Body of pancreas (tissue), 4 donors: ENCODE measurements at regions not wholly inside any gene's neighbourhood (a gene's known extent, or its start where the extent isn't known, plus 50 kb on each side); places are given as distances from the start of the nearest gene placed in this dataset.

Experiments
- ATAC-seq: fragments of 150-250 bp; one replicate; pipeline ENCODE4 v1.9.1; 2016
- DNase-seq, 4 donors: peaks; one replicate each; pipeline ENCODE4 v3.0.0-alpha.2; 2019
- H3K27ac ChIP-seq, 4 donors: fragments of 200-600 bp; sonication (generic); 1 replicate in 3 of 4; 2 replicates in 1 of 4; pipeline versions ENCODE4 v1.5.1 to v1.6.1; 2016 to 2019; ENCODE audit warnings: mild to moderate bottlenecking in 1 of 4, mixed read lengths in 1 of 4, moderate library complexity in 1 of 4
- H3K27me3 ChIP-seq, 2 donors: fragments of 200-600 bp; sonication (generic); one replicate each; pipeline ENCODE4 v1.6.0; 2016; ENCODE audit warnings: mild to moderate bottlenecking in 1 of 2
- H3K36me3 ChIP-seq, 2 donors: fragments of 200-600 bp; sonication (generic); replicated peaks in 1 of 2; 2 replicates each; pipeline ENCODE4 v1.5.1; 2016; ENCODE audit warnings: low read depth in 2 of 2; ENCODE audit not compliant: insufficient read depth in 1 of 2
- H3K4me1 ChIP-seq: fragments of 200-600 bp; sonication (generic); one replicate; pipeline ENCODE4 v1.6.0; 2016
- H3K4me3 ChIP-seq, 2 donors: fragments of 200-600 bp; sonication (generic); 1 replicate in 1 of 2; 2 replicates in 1 of 2; pipeline ENCODE4 v1.5.1; 2016 to 2019
- H3K9me3 ChIP-seq, 3 donors: fragments of 200-600 bp; sonication (generic); 1 replicate in 2 of 3; 2 replicates in 1 of 3; pipeline ENCODE4 v1.5.1; 2016
- CTCF ChIP-seq, 7 experiments: fragments of 450-650 bp in 4 of 7; fragments of 200-600 bp in 3 of 7; sonication (generic) in 3 of 7; IDR thresholded peaks; one replicate each; pipeline ENCODE4 v1.5.1; 2016 to 2019; ENCODE audit warnings: antibody characterized with exemption in 7 of 7
- POLR2A ChIP-seq, 3 donors: fragments of 450-650 bp; IDR thresholded peaks; one replicate each; pipeline ENCODE4 v1.6.1; 2016; ENCODE audit warnings: antibody characterized with exemption in 3 of 3, mild to moderate bottlenecking in 2 of 3
- WGBS, 2 donors: methylation state at CpG; one replicate each; pipeline ENCODE4 v1.1.5; 2017; 5-methylcytosine and 5-hydroxymethylcytosine counted together
- intact Hi-C: fragments of 100-400 bp; cut with DNase I; formaldehyde crosslinking; loops from one replicate; pipeline ENCODE4 v1.15.1; 2023

GRCh38 chr12:67757651-67758050 lies 109.1 kb downstream of the DYRK2 start:
- no peak overlapping the region for H3K27ac ChIP-seq
- no peaks in the 10 kb centered on the region for H3K9me3 ChIP-seq
- H3K27me3 ChIP-seq: no peaks in the 10 kb centered on the region
- DNase-seq: no peak
- no peak for TF ChIP-seq CTCF (IDR thresholded peaks at IDR 0.05)
- H3K4me3 ChIP-seq: no peak overlapping the region
- H3K36me3 ChIP-seq: no peaks in the 10 kb centered on the region
- 84 to 97% methylated on average over 2 of the region's 2 CpGs for WGBS, 2 donors
- intact Hi-C loops: no loop called here
- H3K4me1 ChIP-seq: peaks cover 11% of the 10 kb centered on the region
- no peak for ATAC-seq

- no peak for TF ChIP-seq POLR2A (IDR thresholded peaks at IDR 0.05)
- TF ChIP-seq CTCF (IDR thresholded peaks at IDR 0.05): no peak
- Histone ChIP-seq H3K4me3 (no peak overlapping the region), H3K27me3 (no peaks in the 10 kb centered on the region), H3K4me1 (peaks cover 11% of the 10 kb centered on the region), H3K27ac (no peak overlapping the region), H3K36me3 (no peaks in the 10 kb centered on the region), H3K9me3 (no peaks in the 10 kb centered on the region)
- no peak for ATAC-seq
- peak in 1 of 4 donors; percentile 5 for DNase-seq
- WGBS, 2 donors: 20 to 27% methylated on average over 2 of the region's 2 CpGs
- intact Hi-C loops: no loop called here
Measured at GRCh38 chr12:67758119-67758518, 109.6 kb downstream of the DYRK2 start.

- H3K9me3 ChIP-seq: no peaks in the 10 kb centered on the region
- no peaks in the 10 kb centered on the region for H3K27me3 ChIP-seq
- TF ChIP-seq CTCF (IDR thresholded peaks at IDR 0.05) (no peak), POLR2A (IDR thresholded peaks at IDR 0.05) (no peak)
- H3K4me3 ChIP-seq: no peak overlapping the region
- DNase-seq (no peak), ATAC-seq (no peak)
- intact Hi-C loops: no loop called here
- no peaks in the 10 kb centered on the region for H3K36me3 ChIP-seq
- 81 to 85% methylated on average over 4 of the region's 4 CpGs for WGBS, 2 donors
- peaks cover 11% of the 10 kb centered on the region for H3K4me1 ChIP-seq
- no peak overlapping the region for H3K27ac ChIP-seq
Measured at GRCh38 chr12:67758521-67758920, 110.0 kb downstream of the DYRK2 start.

GRCh38 chr12:67759829-67760228 lies 111.3 kb downstream of the DYRK2 start:
- no peaks in the 10 kb centered on the region for H3K27me3 ChIP-seq
- intact Hi-C loops: no loop called here
- ATAC-seq: no peak
- no peak overlapping the region for H3K27ac ChIP-seq
- no peak overlapping the region for H3K4me3 ChIP-seq
- no peaks in the 10 kb centered on the region for H3K36me3 ChIP-seq
- no peak for TF ChIP-seq POLR2A (IDR thresholded peaks at IDR 0.05)
- TF ChIP-seq CTCF (IDR thresholded peaks at IDR 0.05): no peak
- WGBS, 2 donors: 48 to 67% methylated on average over 3 of the region's 3 CpGs
- DNase-seq: peak in 2 of 4 donors; percentile 30 to 47
- H3K4me1 ChIP-seq: peaks cover 14% of the 10 kb centered on the region
- H3K9me3 ChIP-seq: no peaks in the 10 kb centered on the region

GRCh38 chr12:67760586-67761275 lies 112.2 kb downstream of the DYRK2 start:
- H3K4me1 ChIP-seq: peaks cover 15% of the 10 kb centered on the region

More at GRCh38 chr12:67760586-67761275, 112.2 kb downstream of the DYRK2 start:
- Histone ChIP-seq H3K27me3 (no peaks in the 10 kb centered on the region), H3K4me3 (no peak overlapping the region), H3K36me3 (no peaks in the 10 kb centered on the region), H3K27ac (no peak overlapping the region), H3K9me3 (no peaks in the 10 kb centered on the region)
- TF ChIP-seq CTCF (IDR thresholded peaks at IDR 0.05): no peak
- WGBS, 2 donors: 94 to 95% methylated on average over 7 of the region's 7 CpGs
- intact Hi-C loops: no loop called here
- ATAC-seq (no peak), DNase-seq (no peak)
